H1 (cell line): ENCODE measurements at regions not wholly inside any gene's neighbourhood (a gene's known extent, or its start where the extent isn't known, plus 50 kb on each side); places are given as distances from the start of the nearest gene placed in this dataset.

Experiments
- CTCF ChIA-PET: fragments of 300-600 bp; sonication (Branson Sonifier 250); formaldehyde crosslinking; loops from one replicate; lab custom pipeline; 2021; ENCODE audit not compliant: partially characterized antibody; lab: Charles Lee
- POLR2A ChIA-PET: fragments of 300-600 bp; sonication (Branson Sonifier 250); formaldehyde crosslinking; loops from one replicate; lab custom pipeline; 2021; ENCODE audit warnings: inconsistent platforms; ENCODE audit not compliant: partially characterized antibody; lab: Charles Lee
- DNase-seq, 2 experiments: peaks; one replicate each; pipeline versions ENCODE4 v3.0.0 to v3.0.0-alpha.2; 2010 to 2022; ENCODE audit warnings: low spot score in 2 of 2, low read depth in 1 of 2, mixed read lengths in 1 of 2
- FAIRE-seq: peaks from 2 replicates; lab custom pipeline; 2011; peaks lifted over from hg19 to GRCh38; lab: Jason Lieb, UNC
- H2AFZ ChIP-seq: 2 replicates; pipeline ENCODE4 v1.8.1; 2012; ENCODE audit warnings: low read length, inconsistent platforms
- H2AK5ac ChIP-seq: 2 replicates; pipeline ENCODE4 v1.6.1; 2013; ENCODE audit warnings: low read depth, low read length
- H2BK120ac ChIP-seq: replicated peaks from 2 replicates; pipeline ENCODE3; 2013; ENCODE audit warnings: low read depth, low read length, inconsistent platforms
- H2BK12ac ChIP-seq: 2 replicates; pipeline ENCODE4 v1.6.1; 2013; ENCODE audit warnings: low read depth, low read length
- H2BK15ac ChIP-seq: 2 replicates; pipeline ENCODE4 v1.6.1; 2013; ENCODE audit warnings: low read length
- H2BK20ac ChIP-seq: 2 replicates; pipeline ENCODE4 v1.6.1; 2013; ENCODE audit warnings: low read length
- H2BK5ac ChIP-seq: 2 replicates; pipeline ENCODE4 v1.6.1; 2013; ENCODE audit warnings: low read depth, low read length
- H3K14ac ChIP-seq: 2 replicates; pipeline ENCODE4 v1.6.1; 2013; ENCODE audit warnings: inconsistent platforms; ENCODE audit not compliant: insufficient read length
- H3K18ac ChIP-seq: 2 replicates; pipeline ENCODE4 v1.6.1; 2013; ENCODE audit warnings: low read length; ENCODE audit errors: extremely low read depth
- H3K23ac ChIP-seq: 2 replicates; pipeline ENCODE4 v1.6.1; 2013; ENCODE audit warnings: inconsistent platforms; ENCODE audit not compliant: insufficient read length
- H3K23me2 ChIP-seq: 2 replicates; pipeline ENCODE4 v1.6.1; 2013; ENCODE audit warnings: low read depth, low read length
- H3K27ac ChIP-seq: 2 replicates; pipeline ENCODE4 v1.6.1; 2011; ENCODE audit warnings: low read depth, low read length, inconsistent platforms
- H3K27me3 ChIP-seq, 4 experiments: replicated peaks in 1 of 4; 1 replicate in 1 of 4; 2 replicates in 3 of 4; pipeline versions ENCODE4 v1.6.1 to v1.8.1; 2011 to 2013; ENCODE audit warnings: low read length in 3 of 4, mild to moderate bottlenecking in 3 of 4, inconsistent platforms in 2 of 4, mixed read lengths in 2 of 4, moderate library complexity in 1 of 4; ENCODE audit not compliant: control insufficient read depth in 3 of 4, insufficient read depth in 3 of 4; ENCODE audit errors: extremely low read depth in 1 of 4
- H3K36me3 ChIP-seq, 4 experiments: 2 replicates each; pipeline versions ENCODE4 v1.6.1 to v1.8.1; 2011 to 2013; ENCODE audit warnings: mild to moderate bottlenecking in 4 of 4, low read length in 3 of 4, moderate library complexity in 2 of 4, control low read depth in 1 of 4, inconsistent platforms in 1 of 4; ENCODE audit not compliant: insufficient read depth in 4 of 4, control insufficient read depth in 2 of 4
- H3K4ac ChIP-seq: replicated peaks from 2 replicates; pipeline ENCODE3; 2013; ENCODE audit warnings: low read length, low read depth, mixed read lengths, inconsistent platforms; ENCODE audit not compliant: insufficient read length
- H3K4me1 ChIP-seq, 4 experiments: replicated peaks in 1 of 4; 1 replicate in 1 of 4; 2 replicates in 3 of 4; pipeline versions ENCODE4 v1.6.1 to v1.8.1; 2011 to 2013; ENCODE audit warnings: low read length in 3 of 4, inconsistent platforms in 2 of 4, mixed read lengths in 1 of 4; ENCODE audit not compliant: insufficient read depth in 4 of 4, control insufficient read depth in 3 of 4
- H3K4me2 ChIP-seq, 2 experiments: 2 replicates each; pipeline versions ENCODE4 v1.6.1 to v1.8.1; 2011 to 2013; ENCODE audit warnings: low read depth in 2 of 2, low read length in 2 of 2, control low read depth in 1 of 2, inconsistent platforms in 1 of 2, mild to moderate bottlenecking in 1 of 2; ENCODE audit not compliant: insufficient read depth in 1 of 2
- H3K4me3 ChIP-seq, 4 experiments: fragments of 200-600, 300-600 bp in 1 of 4; sonication (generic), shearing (Covaris generic), sonication (Bioruptor Twin) in 1 of 4; 2 replicates each; pipeline versions ENCODE4 v1.5.1 to v1.8.1; 2011 to 2016; ENCODE audit warnings: low read length in 4 of 4, low read depth in 3 of 4, control low read depth in 2 of 4, inconsistent platforms in 2 of 4, mild to moderate bottlenecking in 2 of 4, mixed read lengths in 1 of 4, moderate library complexity in 1 of 4; ENCODE audit not compliant: insufficient read depth in 2 of 4; ENCODE audit errors: extremely low read depth in 1 of 4
- H3K56ac ChIP-seq: replicated peaks from 2 replicates; pipeline ENCODE3; 2013; ENCODE audit warnings: low read depth, mild to moderate bottlenecking, mixed read lengths, low read length, inconsistent platforms; ENCODE audit not compliant: insufficient read length
- H3K79me1 ChIP-seq: 2 replicates; pipeline ENCODE4 v1.6.1; 2013; ENCODE audit warnings: low read depth, low read length, control low read depth
- H3K79me2 ChIP-seq, 2 experiments: 2 replicates each; pipeline versions ENCODE4 v1.6.1 to v1.8.1; 2012 to 2013; ENCODE audit warnings: low read length in 2 of 2, mild to moderate bottlenecking in 2 of 2, inconsistent platforms in 1 of 2; ENCODE audit not compliant: insufficient read depth in 2 of 2, control insufficient read depth in 1 of 2
- H3K9ac ChIP-seq, 4 experiments: replicated peaks in 1 of 4; 1 replicate in 1 of 4; 2 replicates in 3 of 4; pipeline versions ENCODE4 v1.6.1 to v1.8.1; 2011 to 2013; ENCODE audit warnings: low read depth in 3 of 4, low read length in 3 of 4, control low read depth in 2 of 4, mild to moderate bottlenecking in 2 of 4, moderate library complexity in 2 of 4, inconsistent platforms in 1 of 4; ENCODE audit errors: extremely low read depth in 1 of 4
- H3K9me3 ChIP-seq, 2 experiments: 2 replicates each; pipeline versions ENCODE4 v1.6.1 to v1.8.1; 2012 to 2013; ENCODE audit warnings: mild to moderate bottlenecking in 2 of 2, moderate library complexity in 2 of 2, control low read depth in 1 of 2, inconsistent platforms in 1 of 2, low read depth in 1 of 2, low read length in 1 of 2, mixed read lengths in 1 of 2; ENCODE audit not compliant: insufficient read depth in 2 of 2
- H4K20me1 ChIP-seq, 2 experiments: replicated peaks in 1 of 2; 2 replicates each; pipeline versions ENCODE3 to v1.8.1; 2011 to 2013; ENCODE audit warnings: inconsistent platforms in 2 of 2, low read length in 2 of 2, mild to moderate bottlenecking in 1 of 2; ENCODE audit not compliant: insufficient read depth in 2 of 2, control insufficient read depth in 1 of 2
- H4K5ac ChIP-seq: 2 replicates; pipeline ENCODE4 v1.6.1; 2013; ENCODE audit warnings: low read length, low read depth, mixed read lengths, inconsistent platforms; ENCODE audit not compliant: insufficient read length
- H4K8ac ChIP-seq: 2 replicates; pipeline ENCODE4 v1.8.0; 2013; ENCODE audit warnings: mild to moderate bottlenecking, moderate library complexity, low read length, inconsistent platforms; ENCODE audit not compliant: insufficient read depth; ENCODE audit errors: extremely low read depth
- H4K91ac ChIP-seq: replicated peaks from 2 replicates; pipeline ENCODE3; 2013; ENCODE audit warnings: low read length, mixed read lengths, inconsistent platforms; ENCODE audit not compliant: insufficient read length
- SAP30 ChIP-seq: fragments of 300-600 bp; sonication (generic); IDR thresholded peaks from 2 replicates; pipeline ENCODE4 v1.7.1; 2012; ENCODE audit warnings: low read length, moderate library complexity, mild to moderate bottlenecking, inconsistent platforms; ENCODE audit not compliant: insufficient read depth, insufficient replicate concordance
- SP4 ChIP-seq: IDR thresholded peaks from 2 replicates; pipeline ENCODE4 v1.6.1; 2012; ENCODE audit warnings: low read length, inconsistent platforms
- WGBS, 2 experiments: shearing (Covaris generic) in 1 of 2; methylation state at CpG; one replicate each; pipeline versions ENCODE4 v1.1.6 to v1.1.7; 2013 to 2015; ENCODE audit warnings: low lambda C conversion rate in 2 of 2, mixed read lengths in 2 of 2, inconsistent platforms in 1 of 2, low coverage in 1 of 2, missing lambda C conversion rate in 1 of 2; ENCODE audit not compliant: insufficient replicate concordance in 2 of 2, insufficient coverage in 1 of 2, insufficient read length in 1 of 2; ENCODE audit errors: extremely low coverage in 1 of 2, missing lambda C conversion rate in 1 of 2; 5-methylcytosine and 5-hydroxymethylcytosine counted together

DNA sequence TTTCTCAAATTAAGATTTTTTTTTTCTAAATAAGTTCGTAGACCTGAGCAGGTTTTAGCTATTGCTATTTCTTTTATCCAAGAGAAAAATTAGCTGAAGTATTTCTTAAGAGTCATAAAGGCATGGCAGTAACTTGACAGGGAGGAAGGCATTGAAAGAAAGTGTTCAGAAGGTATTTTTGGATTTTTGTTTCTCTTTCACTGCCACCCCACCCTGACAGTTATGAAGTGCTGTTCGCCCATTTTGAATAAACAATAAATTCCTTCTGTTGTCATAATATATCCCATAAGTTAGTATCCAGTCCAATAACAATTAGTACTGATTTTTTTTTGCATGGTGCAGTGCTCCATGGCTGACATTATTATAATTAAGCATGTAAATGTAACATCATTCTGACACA, 363.0 kb downstream of the NR2F2 start:
- Histone ChIP-seq H3K4me3 (no peak overlapping the region), H4K20me1 (no peaks in the 10 kb centered on the region), H3K4ac (no peak overlapping the region), H2AFZ (no peak overlapping the region), H3K4me2 (no peak overlapping the region), H3K14ac (no peak overlapping the region), H2BK20ac (no peak overlapping the region), H3K18ac (no peak overlapping the region), H3K9me3 (no peaks in the 10 kb centered on the region), H2BK15ac (no peak overlapping the region), H3K79me2 (no peaks in the 10 kb centered on the region), H2BK120ac (no peak overlapping the region), H3K27me3 (no peaks in the 10 kb centered on the region), H2BK12ac (no peak overlapping the region), H3K4me1 (no peaks in the 10 kb centered on the region), H3K56ac (no peak overlapping the region), H3K23ac (no peak overlapping the region), H3K79me1 (no peaks in the 10 kb centered on the region), H3K36me3 (no peaks in the 10 kb centered on the region), H4K91ac (no peak overlapping the region), H2BK5ac (no peak overlapping the region), H3K27ac (no peak overlapping the region), H2AK5ac (no peak overlapping the region), H3K9ac (no peak overlapping the region), H4K5ac (no peak overlapping the region), H3K23me2 (no peaks in the 10 kb centered on the region), H4K8ac (no peak overlapping the region)
- WGBS, 2 experiments = 89% methylated on average over 2 of the region's 2 CpGs; no CpG with 5 or more reads in 1 of the 2 experiments
- DNase-seq (no peak), FAIRE-seq (no peak)
- POLR2A ChIA-PET = no interaction called here
- TF ChIP-seq SAP30 (no peak), SP4 (no peak)
- CTCF ChIA-PET = no interaction called here
